ENCODE measurements at regions not wholly inside any gene's neighbourhood (a gene's known extent, or its start where the extent isn't known, plus 50 kb on each side); places are given as distances from the start of the nearest gene placed in this dataset.
"Not testable (repeated sequence)": the region's sequence is repeated elsewhere in the genome, so short reads cannot be mapped to it uniquely, and the experiment has no call there.

GRCh38 chr7:80999100-80999499, 80.2 kb upstream of the SEMA3C start:
- no peak for TF ChIP-seq EZH2 (IDR thresholded peaks at IDR 0.05; ENCODE audit: borderline replicate concordance, insufficient read depth, low read depth, low read length, poor library complexity, severe bottlenecking)
- TF ChIP-seq CTCF (IDR thresholded peaks at IDR 0.05) = no peak
- Mint-ChIP-seq H3K4me1 (no peaks in the 10 kb centered on the region), H3K9me3 (ENCODE audit: insufficient read depth) (no peaks in the 10 kb centered on the region), H3K4me3 (no peak overlapping the region), H3K27me3 (no peaks in the 10 kb centered on the region), H3K27ac (no peak overlapping the region)
- Histone ChIP-seq H4K20me1 (ENCODE audit: control insufficient read depth, insufficient read depth, low read length, poor library complexity, severe bottlenecking) (no peaks in the 10 kb centered on the region), H3K27ac (ENCODE audit: low read length in 2 of 2) (no peak overlapping the region), H3K27me3 (replicated peaks in 1 of 4; ENCODE audit: control extremely low read depth in 1 of 4, control insufficient read depth in 3 of 4, insufficient read depth in 4 of 4, low read length in 3 of 4) (no peaks in the 10 kb centered on the region), H3K4me1 (ENCODE audit: control insufficient read depth in 2 of 2, insufficient read depth in 2 of 2, low read length in 2 of 2) (no peaks in the 10 kb centered on the region), H3K79me2 (ENCODE audit: control insufficient read depth, insufficient read depth, low read length) (no peaks in the 10 kb centered on the region), H3K4me2 (replicated peaks; ENCODE audit: low read depth, low read length, poor library complexity, severe bottlenecking) (no peak overlapping the region), H3K4me3 (ENCODE audit: control extremely low read depth in 1 of 5, extremely low read depth in 1 of 5, insufficient read depth in 1 of 5, low read depth in 2 of 5, low read length in 4 of 5) (no peak overlapping the region), H3K9me3 (ENCODE audit: control extremely low read depth in 1 of 3, control insufficient read depth in 2 of 3, insufficient read depth in 1 of 3, low read length in 2 of 3) (peaks cover 0 to 5% (median 3%) of the 10 kb centered on the region in 3 donors), H3K36me3 (replicated peaks in 1 of 2; ENCODE audit: control extremely low read depth in 1 of 2, control insufficient read depth in 1 of 2, extremely low read depth in 1 of 2, insufficient read depth in 2 of 2, low read length in 1 of 2) (no peaks in the 10 kb centered on the region), H2AFZ (ENCODE audit: insufficient read depth, low read depth, low read length, poor library complexity, severe bottlenecking) (no peak overlapping the region), H3K9ac (ENCODE audit: low read length) (no peak overlapping the region)
- 86% methylated on average over 3 of the region's 3 CpGs for WGBS (ENCODE audit: insufficient coverage)
- intact Hi-C loops (cut with micrococcal nuclease) = no loop called here
- ChIA-PET POLR2A (no interaction called here), CTCF (no interaction called here)
- ATAC-seq (ENCODE audit: low read depth) (no peak), DNase-seq (no peak)

GRCh38 chr7:80997841-80998240, 79.0 kb upstream of the SEMA3C start:
- no peak overlapping the region for H3K4me3 ChIP-seq (ENCODE audit: control extremely low read depth in 1 of 5, extremely low read depth in 1 of 5, insufficient read depth in 1 of 5, low read depth in 2 of 5, low read length in 4 of 5)
- H3K27me3 Mint-ChIP-seq = no peaks in the 10 kb centered on the region
- peaks cover 0 to 10% (median 3%) of the 10 kb centered on the region in 3 donors for H3K9me3 ChIP-seq (ENCODE audit: control extremely low read depth in 1 of 3, control insufficient read depth in 2 of 3, insufficient read depth in 1 of 3, low read length in 2 of 3)
- H3K27me3 ChIP-seq (replicated peaks in 1 of 4; ENCODE audit: control extremely low read depth in 1 of 4, control insufficient read depth in 3 of 4, insufficient read depth in 4 of 4, low read length in 3 of 4) = no peaks in the 10 kb centered on the region
- H3K4me1 ChIP-seq (ENCODE audit: control insufficient read depth in 2 of 2, insufficient read depth in 2 of 2, low read length in 2 of 2) = no peaks in the 10 kb centered on the region
- H3K27ac Mint-ChIP-seq = no peak overlapping the region
- no peaks in the 10 kb centered on the region for H4K20me1 ChIP-seq (ENCODE audit: control insufficient read depth, insufficient read depth, low read length, poor library complexity, severe bottlenecking)
- TF ChIP-seq EZH2 (IDR thresholded peaks at IDR 0.05; ENCODE audit: borderline replicate concordance, insufficient read depth, low read depth, low read length, poor library complexity, severe bottlenecking) = no peak
- no peak for TF ChIP-seq CTCF (IDR thresholded peaks at IDR 0.05)
- ATAC-seq (ENCODE audit: low read depth) (no peak), DNase-seq (no peak)
- H2AFZ ChIP-seq (ENCODE audit: insufficient read depth, low read depth, low read length, poor library complexity, severe bottlenecking) = no peak overlapping the region
- H3K36me3 ChIP-seq (replicated peaks in 1 of 2; ENCODE audit: control extremely low read depth in 1 of 2, control insufficient read depth in 1 of 2, extremely low read depth in 1 of 2, insufficient read depth in 2 of 2, low read length in 1 of 2) = no peaks in the 10 kb centered on the region
- WGBS (ENCODE audit: insufficient coverage) = 57% methylated on average over 1 of the region's 7 CpGs
- POLR2A ChIA-PET = no interaction called here
- no peaks in the 10 kb centered on the region for H3K9me3 Mint-ChIP-seq (ENCODE audit: insufficient read depth)
- H3K79me2 ChIP-seq (ENCODE audit: control insufficient read depth, insufficient read depth, low read length) = no peaks in the 10 kb centered on the region
- intact Hi-C loops (cut with micrococcal nuclease) = no loop called here
- H3K4me3 Mint-ChIP-seq = no peak overlapping the region
- H3K9ac ChIP-seq (ENCODE audit: low read length) = no peak overlapping the region
- H3K4me2 ChIP-seq (replicated peaks; ENCODE audit: low read depth, low read length, poor library complexity, severe bottlenecking) = no peak overlapping the region
- H3K4me1 Mint-ChIP-seq = no peaks in the 10 kb centered on the region
- CTCF ChIA-PET = no interaction called here
- no peak overlapping the region for H3K27ac ChIP-seq (ENCODE audit: low read length in 2 of 2)

- H3K36me3 ChIP-seq (replicated peaks in 1 of 2; ENCODE audit: control extremely low read depth in 1 of 2, control insufficient read depth in 1 of 2, extremely low read depth in 1 of 2, insufficient read depth in 2 of 2, low read length in 1 of 2); intact Hi-C loops (cut with micrococcal nuclease); H3K27me3 Mint-ChIP-seq; CTCF ChIA-PET; H3K27me3 ChIP-seq (replicated peaks in 1 of 4; ENCODE audit: control extremely low read depth in 1 of 4, control insufficient read depth in 3 of 4, insufficient read depth in 4 of 4, low read length in 3 of 4); ATAC-seq (ENCODE audit: low read depth); H4K20me1 ChIP-seq (ENCODE audit: control insufficient read depth, insufficient read depth, low read length, poor library complexity, severe bottlenecking); H3K79me2 ChIP-seq (ENCODE audit: control insufficient read depth, insufficient read depth, low read length); H3K4me2 ChIP-seq (replicated peaks; ENCODE audit: low read depth, low read length, poor library complexity, severe bottlenecking); H3K4me3 Mint-ChIP-seq; H3K4me3 ChIP-seq (ENCODE audit: control extremely low read depth in 1 of 5, extremely low read depth in 1 of 5, insufficient read depth in 1 of 5, low read depth in 2 of 5, low read length in 4 of 5); H3K4me1 Mint-ChIP-seq; DNase-seq; POLR2A ChIA-PET; H3K9me3 ChIP-seq (ENCODE audit: control extremely low read depth in 1 of 3, control insufficient read depth in 2 of 3, insufficient read depth in 1 of 3, low read length in 2 of 3); H3K9me3 Mint-ChIP-seq (ENCODE audit: insufficient read depth); H3K27ac Mint-ChIP-seq; H3K9ac ChIP-seq (ENCODE audit: low read length); H3K4me1 ChIP-seq (ENCODE audit: control insufficient read depth in 2 of 2, insufficient read depth in 2 of 2, low read length in 2 of 2); H3K27ac ChIP-seq (ENCODE audit: low read length in 2 of 2); H2AFZ ChIP-seq (ENCODE audit: insufficient read depth, low read depth, low read length, poor library complexity, severe bottlenecking): not testable (repeated sequence)
- WGBS (ENCODE audit: insufficient coverage) = no CpG with 5 or more reads among the region's 2 CpGs
These were observed 77.4 kb upstream of the SEMA3C start for GRCh38 chr7:80996236-80996635.

Data from B cell (primary cell).